Lower leg skin (tissue), 3 donors: ENCODE measurements at regions not wholly inside any gene's neighbourhood (a gene's known extent, or its start where the extent isn't known, plus 50 kb on each side); places are given as distances from the start of the nearest gene placed in this dataset.

Source experiments
- POLR2A ChIP-seq, 2 donors: fragments of 450-650 bp; IDR thresholded peaks; one replicate each; pipeline ENCODE4 v1.6.1; 2016 to 2017; ENCODE audit warnings: antibody characterized with exemption in 2 of 2, mild to moderate bottlenecking in 1 of 2, moderate library complexity in 1 of 2
- TF ChIP-seq, protein P1 (sequence below), 3 donors: fragments of 450-650 bp; IDR thresholded peaks; one replicate each; pipeline ENCODE4 v1.5.1; 2016; ENCODE audit warnings: antibody characterized with exemption in 3 of 3, mild to moderate bottlenecking in 3 of 3, moderate library complexity in 2 of 3

DNA sequence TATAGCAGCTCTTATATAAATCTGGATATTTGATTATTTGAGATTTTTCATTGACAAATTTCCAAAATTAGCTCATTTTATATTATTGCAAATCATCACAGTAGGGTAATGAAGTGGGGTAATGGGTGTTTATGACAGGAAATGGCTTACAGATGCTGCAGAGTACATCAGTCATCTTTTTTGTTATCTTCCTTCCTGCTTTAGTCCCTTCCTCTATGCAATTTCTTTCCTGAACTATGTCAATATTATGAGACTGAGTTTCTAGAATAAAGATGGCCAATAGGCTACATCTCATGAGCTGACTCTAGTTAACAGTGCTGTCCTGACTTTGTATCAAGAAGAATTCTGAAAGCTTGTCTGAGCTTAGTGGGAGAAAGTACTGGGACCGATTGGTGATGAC, 244.5 kb downstream of the XPNPEP1 start:
- TF ChIP-seq, protein P1, sequence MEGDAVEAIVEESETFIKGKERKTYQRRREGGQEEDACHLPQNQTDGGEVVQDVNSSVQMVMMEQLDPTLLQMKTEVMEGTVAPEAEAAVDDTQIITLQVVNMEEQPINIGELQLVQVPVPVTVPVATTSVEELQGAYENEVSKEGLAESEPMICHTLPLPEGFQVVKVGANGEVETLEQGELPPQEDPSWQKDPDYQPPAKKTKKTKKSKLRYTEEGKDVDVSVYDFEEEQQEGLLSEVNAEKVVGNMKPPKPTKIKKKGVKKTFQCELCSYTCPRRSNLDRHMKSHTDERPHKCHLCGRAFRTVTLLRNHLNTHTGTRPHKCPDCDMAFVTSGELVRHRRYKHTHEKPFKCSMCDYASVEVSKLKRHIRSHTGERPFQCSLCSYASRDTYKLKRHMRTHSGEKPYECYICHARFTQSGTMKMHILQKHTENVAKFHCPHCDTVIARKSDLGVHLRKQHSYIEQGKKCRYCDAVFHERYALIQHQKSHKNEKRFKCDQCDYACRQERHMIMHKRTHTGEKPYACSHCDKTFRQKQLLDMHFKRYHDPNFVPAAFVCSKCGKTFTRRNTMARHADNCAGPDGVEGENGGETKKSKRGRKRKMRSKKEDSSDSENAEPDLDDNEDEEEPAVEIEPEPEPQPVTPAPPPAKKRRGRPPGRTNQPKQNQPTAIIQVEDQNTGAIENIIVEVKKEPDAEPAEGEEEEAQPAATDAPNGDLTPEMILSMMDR (IDR thresholded peaks at IDR 0.05): no peak
- no peak for TF ChIP-seq POLR2A (IDR thresholded peaks at IDR 0.05)
